Middle frontal gyrus (tissue), 1 donor: ENCODE measurements at regions not wholly inside any gene's neighbourhood (a gene's known extent, or its start where the extent isn't known, plus 50 kb on each side); places are given as distances from the start of the nearest gene placed in this dataset.

Experiments
- DNase-seq: peaks from one replicate; pipeline ENCODE4 v3.0.0-alpha.2; 2015; ENCODE audit warnings: low spot score; ENCODE audit errors: extremely low spot score

DNA sequence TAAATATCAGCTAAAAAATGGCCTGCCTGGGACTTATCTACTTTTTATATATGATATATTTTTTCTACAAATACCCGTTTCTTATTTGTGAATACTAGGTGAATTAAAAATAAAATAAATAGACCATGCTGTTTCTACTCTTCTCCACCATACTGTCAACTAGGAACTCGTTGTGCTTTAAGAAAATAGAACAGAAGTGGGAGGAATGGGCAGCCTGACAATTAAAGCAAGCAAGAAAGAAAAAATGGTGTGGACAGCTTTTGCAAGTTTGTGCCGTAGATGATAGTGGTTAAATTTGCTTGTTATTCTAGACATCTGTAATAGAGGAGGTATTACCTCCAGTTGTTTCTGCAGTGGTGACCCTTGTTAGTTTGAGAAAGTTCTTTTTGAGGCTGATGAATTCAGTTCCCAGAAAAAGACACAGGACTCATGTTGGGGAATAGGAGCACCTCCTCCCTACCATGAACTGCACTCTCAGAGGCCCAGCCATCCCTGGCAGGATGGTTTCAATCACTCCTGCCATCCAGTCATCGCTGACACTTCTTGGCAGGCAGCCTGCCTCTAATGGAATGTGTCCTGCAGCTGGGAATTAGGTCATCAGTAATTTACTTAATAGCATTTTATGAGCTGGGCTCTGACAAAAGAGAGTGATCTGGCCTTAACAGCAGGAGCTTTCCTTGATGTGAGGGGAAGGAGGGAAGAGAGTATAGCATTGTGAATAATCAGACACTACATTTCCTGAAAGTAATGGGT is 105.0 kb upstream of the GAP43 start:
- no peak for DNase-seq

DNA sequence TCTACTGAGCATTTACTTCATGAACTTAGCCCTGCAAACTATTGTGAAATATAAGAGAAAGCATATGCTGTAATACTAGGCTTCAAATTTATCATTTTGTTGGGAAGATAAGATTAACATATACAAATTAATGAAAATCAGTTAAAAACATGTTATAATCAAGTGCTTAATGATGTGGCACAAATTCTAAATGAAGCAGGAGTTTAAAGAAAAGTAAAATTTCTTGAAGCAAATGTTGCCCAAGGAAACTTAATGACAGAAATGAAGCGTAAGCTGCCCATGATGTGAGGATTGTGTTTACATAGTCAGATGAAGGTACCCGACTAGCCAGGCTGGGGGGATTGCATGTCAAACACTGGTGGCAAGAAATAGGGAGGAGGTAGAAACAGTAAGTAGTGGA is 103.1 kb upstream of the GAP43 start:
- no peak for DNase-seq

DNA sequence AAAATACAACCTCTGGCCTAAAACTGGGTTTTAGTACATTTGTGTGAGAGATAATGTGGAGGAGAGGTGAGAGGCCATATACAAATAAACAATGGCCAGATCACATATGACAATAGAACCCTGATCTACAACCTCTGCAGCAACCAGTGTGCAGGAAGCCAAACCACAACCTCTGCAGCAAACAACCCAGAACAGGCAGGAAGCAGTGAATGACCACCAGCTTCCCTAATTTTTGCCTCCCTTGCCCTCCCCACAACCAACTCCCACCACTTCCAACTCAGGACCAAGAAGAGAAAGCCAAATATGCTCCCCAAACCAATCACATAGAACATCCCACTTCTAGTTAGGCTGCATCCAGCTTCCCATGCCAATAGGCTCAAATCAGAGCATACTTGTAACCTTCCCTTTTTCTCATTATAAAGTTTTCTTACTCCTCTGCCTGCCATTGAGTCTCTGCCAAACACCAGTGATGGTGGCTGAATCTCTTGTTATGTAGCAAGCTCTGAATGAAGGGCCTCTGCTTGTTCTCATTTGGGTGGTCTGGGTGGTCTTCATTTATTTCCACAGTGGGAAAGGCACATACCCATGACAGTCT is 102.6 kb upstream of the GAP43 start:
- DNase-seq = no peak

DNA sequence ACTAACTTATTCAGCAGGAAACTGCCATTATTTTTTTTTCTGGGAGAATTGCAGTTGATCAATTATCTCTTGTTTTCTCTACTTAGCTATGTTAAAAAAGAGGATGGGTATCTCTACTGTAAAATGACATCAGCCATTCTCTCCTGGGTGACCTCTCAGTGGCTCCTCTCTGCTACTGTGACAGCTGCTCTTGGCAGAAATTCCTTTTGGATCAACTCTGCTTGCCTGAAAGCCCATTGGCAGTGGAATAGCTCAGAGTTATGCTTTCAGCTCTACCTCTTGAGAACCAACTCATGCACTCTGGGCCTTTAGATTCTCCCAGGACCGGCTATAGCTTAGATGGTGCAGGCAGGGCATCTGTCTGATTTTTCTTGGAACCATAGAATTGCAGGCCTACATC is 99.9 kb upstream of the GAP43 start:
- no peak for DNase-seq

DNA sequence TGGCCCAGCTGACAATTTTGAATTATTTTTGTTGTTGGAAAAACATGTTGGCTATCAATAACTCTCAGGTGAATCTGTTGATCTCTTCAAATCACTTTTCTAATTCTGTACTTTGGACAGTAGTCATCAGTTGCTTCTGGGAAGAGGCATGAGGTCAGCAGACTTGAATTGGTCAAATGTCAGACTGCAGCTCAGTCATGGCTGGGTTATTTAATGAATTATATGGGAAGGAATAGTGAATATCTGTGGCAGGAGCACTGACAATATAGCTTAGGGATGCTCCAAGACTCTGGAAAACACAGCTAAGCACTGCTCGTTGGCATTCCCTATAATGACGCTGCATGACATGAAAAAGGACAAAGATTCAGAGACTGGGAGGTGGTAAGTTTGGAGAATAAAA is 98.8 kb upstream of the GAP43 start:
- DNase-seq = no peak

DNA sequence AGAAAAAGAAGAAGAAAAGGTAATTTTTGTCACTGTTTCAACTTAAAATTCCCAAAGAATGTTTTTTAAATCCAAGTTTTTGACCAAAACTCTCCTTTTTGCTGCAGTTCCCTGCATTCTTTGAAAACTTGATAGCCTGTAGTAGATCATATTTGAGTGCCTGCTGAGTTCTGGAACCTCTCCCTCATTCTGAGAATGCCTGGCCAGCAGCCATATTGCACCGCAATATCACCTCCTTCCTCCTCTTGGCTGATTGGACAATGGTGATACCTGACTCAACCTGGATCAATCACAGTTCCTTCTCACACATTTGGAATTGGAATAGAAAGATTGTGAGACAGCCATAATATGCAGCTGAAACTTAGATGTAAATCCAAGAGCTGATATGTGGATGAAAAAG is 97.6 kb upstream of the GAP43 start:
- DNase-seq = no peak

DNA sequence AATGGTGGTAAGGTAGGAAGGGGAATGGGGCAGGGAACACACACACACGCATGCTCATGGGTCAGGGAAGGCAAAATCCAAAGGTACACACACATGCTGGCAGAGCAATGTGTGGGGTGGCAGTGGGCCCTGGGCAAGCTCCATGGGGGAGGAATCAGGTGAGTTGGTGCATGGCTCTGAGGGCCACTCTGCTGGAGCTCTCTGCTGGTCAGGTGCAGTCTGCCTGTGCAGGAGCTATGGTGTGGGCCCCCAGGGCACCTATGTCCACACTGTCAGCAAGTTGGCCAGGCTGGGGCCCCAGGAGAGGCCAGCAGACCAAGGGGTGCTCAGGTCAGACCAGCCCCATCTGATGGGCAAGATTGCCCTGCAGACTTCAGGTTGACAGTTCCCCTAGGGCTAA is 90.1 kb upstream of the GAP43 start:
- DNase-seq = no peak

DNA sequence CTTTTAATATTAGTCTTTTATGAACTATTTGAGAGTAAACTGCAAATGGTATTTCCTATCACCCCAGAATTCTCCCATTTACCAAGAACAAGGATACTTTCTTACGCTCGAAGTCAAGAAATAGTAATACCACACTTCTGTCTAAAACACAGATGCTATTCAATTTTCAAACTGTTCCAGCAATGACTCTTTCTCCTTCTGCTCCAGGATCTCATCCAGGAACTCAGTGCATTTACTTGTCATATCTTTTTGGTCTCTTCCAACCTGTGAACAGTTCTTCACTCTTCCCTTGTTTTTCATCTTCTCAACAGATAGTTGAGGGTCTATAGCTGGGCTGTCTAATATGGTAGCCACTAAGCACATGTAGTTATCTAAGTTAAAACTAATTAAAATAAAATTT is 87.1 kb upstream of the GAP43 start:
- DNase-seq = no peak

DNA sequence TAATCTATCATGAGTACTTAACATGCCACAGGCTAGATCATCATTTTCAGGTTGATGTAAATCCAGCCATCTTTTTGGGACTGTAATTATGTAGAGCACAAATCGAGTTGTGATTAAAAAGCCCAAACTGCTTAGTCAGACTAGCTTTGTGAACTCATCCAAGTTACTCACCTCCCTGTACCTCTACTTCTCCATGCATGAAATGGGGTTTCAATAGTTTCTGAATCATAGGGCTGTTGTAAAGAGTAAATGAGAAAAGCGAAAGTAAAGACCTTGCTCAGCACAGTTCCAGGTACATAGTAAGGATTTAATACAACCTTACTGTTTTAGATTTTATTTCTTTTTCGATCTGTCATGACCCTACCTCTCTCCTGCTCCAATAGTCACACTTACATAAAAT is 85.6 kb upstream of the GAP43 start:
- no peak for DNase-seq

DNA sequence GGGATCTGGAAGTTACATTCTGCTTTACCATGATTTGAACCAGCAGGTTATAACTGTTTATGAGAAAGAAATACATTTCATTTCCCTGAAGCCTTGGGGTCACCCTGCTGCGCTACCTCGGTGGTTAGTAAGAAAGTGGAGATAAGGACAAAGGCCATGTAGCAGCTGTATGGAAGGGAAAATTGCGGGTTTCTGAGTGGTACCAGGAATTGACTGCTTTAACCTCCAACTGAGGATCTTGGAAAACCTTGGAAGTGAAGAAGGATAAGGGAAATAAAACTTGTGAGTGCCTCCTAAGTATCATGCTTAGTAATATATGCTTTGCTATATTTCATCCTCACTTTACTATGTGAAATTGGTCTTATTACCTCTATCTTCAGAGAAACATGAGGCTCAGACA is 76.1 kb upstream of the GAP43 start:
- DNase-seq = no peak

DNA sequence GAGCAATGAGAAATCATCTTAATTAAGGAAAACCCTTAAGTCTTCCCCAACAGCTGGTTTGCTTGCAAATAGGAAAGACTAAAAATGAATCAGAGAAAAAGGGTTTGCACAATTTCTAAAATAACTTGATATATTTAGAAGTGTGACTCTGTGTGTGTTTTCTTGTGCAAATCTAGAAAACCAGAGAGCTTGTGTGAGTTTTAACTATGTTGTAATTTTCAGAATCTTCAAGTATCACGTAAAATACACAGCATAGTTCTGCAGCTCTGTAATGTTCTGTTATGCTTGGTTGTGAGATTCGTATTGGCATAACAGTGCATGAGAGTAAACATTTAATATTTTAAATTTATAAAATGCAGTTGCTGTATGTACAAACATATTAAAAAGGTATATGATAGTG is 74.7 kb upstream of the GAP43 start:
- DNase-seq = no peak

DNA sequence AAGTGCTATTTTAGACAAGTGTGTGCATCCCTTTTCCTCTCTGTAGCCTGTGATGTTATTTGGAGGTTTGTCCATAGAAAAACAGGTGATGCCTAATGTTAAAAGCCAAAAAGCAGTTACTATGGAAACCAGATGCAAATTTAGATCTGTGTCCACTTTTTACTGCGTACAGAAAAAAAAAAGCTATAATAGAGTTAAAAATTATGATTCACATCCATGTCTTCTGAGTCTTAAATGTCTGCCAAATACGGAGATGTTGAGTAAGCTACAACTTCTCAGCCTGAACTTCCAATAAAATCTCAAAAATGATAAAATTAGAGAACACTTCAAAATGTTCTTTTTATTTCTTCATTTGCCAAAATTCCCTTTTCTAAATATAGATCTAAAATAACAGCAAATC is 74.2 kb upstream of the GAP43 start:
- DNase-seq = no peak

DNA sequence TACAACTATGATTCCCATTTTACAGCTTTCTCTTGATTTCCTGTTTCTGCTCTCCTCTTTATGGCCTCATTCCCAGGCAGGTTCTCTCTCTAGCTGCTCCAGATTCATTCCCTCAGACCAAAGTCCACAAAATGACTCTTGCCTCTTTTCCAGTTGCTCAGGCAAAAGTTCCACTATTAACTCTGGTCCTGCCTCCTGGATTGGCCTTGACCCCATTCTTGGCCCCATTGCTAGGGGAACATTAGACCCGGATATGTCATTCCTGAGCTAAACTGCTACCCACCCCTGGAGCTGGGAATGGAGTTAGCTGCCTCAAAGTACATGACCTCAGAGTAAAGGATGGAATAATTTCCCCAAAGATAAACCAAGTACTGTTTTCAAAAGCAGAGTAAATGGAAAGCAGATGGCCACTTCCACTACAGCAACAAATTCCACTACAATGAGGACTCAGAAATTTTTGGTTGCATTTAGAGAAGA is 73.0 kb upstream of the GAP43 start:
- DNase-seq = no peak

DNA sequence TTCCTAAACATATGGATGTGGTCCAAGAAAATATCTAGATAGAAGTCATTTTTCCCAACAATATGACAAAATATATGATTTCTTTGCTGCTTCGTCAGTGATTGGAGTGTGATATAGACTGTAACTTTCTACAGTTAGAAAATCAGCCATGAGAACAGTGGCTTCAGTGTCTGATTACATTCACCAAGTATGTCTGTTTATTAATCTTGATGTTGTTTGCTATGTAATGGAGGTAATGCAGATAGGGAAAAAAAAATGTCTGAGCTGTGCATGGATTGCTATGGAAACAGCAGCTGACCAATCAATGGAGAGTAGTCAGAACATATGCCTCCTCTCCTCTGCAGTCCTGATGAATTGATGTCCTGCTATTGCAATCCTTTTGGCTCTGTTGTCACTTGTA is 72.3 kb upstream of the GAP43 start:
- no peak for DNase-seq

DNA sequence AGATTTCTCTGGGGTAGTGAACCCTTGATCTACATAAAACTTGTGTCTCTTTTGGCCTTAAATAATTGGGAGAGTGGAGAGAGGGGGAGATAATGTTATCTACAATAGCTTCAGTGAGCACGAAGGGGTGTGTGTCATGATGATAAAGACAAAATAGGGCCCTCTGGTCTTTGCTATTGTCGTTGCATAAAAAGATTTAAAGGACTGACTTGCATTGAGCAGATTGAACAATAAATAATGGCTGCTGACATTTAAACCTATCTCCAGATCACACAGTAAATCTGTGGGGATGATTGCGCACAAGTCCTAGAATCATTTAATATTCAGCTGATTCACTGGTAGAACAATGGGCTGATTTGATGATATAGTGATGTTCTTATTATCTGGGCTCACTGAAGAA is 71.3 kb upstream of the GAP43 start:
- DNase-seq = no peak

DNA sequence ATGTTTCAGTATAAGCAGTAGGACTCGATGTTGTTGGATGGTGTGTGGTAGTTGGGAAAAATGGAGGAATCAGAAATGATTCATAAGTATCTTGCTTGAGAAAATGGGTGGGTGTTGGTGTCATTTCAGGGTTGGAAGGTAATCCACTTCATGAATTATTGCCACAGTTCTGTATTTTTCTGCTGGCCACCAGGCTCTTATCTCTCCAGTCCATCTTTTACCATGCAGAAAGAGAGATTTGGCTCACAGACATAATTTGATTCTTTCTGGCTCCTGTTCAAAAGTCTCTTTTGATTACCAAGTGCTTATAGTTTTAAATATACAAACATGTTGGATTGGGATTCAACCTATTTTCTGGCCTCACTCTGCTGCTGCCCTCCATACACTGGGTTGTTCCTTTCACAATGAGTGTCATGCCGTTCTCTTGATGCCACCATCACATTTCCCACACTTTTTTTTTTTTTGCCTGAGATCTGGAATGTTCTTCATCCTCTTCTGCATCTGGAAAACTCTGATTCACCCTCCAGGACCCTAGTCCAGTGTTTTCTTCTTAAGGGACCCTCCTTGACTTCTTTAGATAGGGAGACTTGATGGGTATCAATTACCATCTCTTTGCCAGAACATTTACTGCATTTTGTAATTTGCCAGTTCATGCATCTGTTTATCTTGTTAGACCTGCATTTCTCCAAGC is 69.4 kb upstream of the GAP43 start:
- no peak for DNase-seq

DNA sequence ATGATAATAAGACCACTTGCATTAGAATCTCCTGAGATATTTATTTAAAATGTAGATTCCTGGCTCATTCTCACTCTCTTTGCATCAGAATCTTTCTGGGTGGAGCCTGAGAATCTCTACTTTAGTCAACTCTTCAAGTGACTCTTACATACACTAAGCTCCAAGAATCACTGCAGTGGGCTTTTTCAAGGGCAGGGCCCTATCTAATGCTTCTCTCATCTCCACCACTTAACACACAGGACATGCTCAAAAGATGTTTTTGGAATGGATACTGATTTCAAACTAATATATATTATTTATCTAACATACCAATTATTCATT is 68.9 kb upstream of the GAP43 start:
- no peak for DNase-seq

DNA sequence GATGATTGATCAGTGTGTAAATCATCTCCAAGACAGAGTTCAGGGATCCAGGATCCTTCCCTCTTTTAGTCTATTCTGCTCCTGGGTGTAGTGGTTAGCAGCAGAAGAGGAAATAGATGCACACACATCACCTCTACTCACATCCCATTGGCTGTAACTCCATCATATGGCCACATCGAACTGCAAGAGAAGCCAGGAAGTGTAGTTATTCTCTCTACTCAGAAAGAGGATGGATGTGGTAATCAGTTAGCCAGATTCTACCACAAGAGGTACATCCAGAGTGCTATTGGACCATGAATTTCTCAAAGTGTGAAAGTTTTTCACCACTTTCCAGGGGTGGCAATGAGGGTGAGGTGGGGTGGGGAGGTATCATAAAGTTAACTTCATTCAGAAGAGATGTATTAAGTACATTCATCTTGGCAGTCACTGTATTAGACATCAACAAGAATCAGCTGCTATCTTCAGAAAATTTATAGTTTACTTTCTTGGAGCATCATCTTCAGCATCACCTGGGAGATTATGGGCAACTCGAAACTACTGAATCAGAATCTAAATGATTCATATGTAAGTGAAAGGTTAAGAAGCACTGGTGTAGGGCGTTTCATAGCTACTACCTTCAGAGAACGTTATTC is 60.6 kb upstream of the GAP43 start:
- DNase-seq = no peak

DNA sequence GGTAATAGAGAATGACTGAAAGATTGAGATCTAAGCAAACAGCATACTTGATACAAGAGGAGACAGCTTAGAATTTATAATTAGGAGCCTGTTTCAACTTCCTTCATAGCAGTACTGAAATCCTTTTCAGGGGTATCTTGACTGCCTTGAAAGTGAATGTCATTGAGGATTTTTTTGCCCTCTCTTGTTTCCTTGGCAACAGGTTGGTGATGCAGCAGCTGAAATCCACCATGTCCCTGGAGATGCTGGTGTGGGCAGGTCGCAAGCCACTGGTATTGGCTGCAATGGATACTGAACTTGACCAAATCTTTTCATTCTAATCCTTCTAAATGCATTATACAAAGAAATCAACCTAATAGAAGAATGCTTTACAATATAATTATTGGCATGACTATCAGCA is 59.3 kb upstream of the GAP43 start:
- DNase-seq = no peak

DNA sequence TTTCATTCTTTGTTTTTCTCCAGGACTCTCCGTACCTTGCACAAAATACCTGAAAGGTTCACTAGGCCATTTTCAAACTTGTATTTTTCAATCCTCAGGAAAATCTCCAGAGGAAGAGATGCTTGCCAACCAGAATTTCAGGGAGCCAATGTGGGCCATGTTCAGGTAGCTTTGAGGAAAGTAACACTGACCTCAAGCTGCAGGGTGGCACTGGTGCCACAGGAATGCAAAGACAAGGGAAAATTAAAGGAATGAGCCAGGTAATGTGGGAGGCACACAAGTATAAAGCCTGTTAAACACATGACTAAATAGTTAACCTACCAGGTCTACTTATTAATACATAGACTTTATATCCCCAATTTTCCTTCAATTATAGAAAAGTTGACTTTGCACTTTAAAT is 51.9 kb upstream of the GAP43 start:
- no peak for DNase-seq
